GM21423 (cell line): ENCODE measurements at regions not wholly inside any gene's neighbourhood (a gene's known extent, or its start where the extent isn't known, plus 50 kb on each side); places are given as distances from the start of the nearest gene placed in this dataset.

Experiments used
- ATAC-seq: cut with Tn5 transposase; IDR thresholded peaks from one replicate; pipeline ENCODE4 v1.9.1; 2021; ENCODE audit warnings: mild to moderate bottlenecking, moderate library complexity; ENCODE audit not compliant: unreplicated experiment

- no peak for ATAC-seq
Measured at GRCh38 chr9:106581973-106582372, 281.0 kb upstream of the ZNF462 start.

GRCh38 chr9:106583751-106584150 lies 279.2 kb upstream of the ZNF462 start:
- no peak for ATAC-seq

DNA sequence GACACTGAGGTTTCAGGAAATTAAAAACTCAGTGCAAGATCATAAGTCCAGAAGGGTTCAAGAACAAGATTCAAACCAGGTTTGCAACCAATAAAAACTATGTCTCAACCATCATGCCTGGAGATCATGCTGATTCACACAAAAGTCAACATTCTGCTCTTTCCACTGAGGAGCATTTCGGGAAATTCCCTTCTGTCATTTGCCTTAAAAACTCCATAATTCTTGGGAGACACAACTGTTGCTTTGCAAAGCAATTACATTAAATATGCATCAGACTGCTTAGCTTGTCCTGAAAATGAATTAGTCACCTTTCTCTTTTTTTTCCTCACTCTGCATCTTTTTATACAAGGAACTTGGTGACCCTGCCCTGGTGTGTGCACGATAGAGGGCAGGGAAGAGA lies 275.9 kb upstream of the ZNF462 start:
- no peak for ATAC-seq

DNA sequence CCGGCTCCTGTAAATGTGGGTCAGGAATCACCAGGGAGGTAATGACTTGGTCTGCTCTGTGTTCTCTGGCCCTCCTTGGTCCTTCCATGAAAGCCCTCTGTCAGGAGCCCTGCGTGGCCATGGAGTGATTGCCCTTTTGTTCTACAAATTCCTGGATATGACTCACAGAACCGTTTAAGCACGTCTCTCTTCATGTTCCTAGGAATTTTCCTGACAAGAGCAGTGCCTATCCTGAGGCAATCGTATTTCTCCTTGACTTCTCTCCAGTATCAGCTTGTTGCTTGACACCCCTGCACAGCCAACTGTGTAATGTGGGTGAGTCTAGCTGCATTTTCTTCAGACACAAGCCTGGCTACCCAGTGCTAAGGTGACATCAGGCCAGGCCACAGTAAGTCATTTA lies 274.3 kb upstream of the ZNF462 start:
- no peak for ATAC-seq

DNA sequence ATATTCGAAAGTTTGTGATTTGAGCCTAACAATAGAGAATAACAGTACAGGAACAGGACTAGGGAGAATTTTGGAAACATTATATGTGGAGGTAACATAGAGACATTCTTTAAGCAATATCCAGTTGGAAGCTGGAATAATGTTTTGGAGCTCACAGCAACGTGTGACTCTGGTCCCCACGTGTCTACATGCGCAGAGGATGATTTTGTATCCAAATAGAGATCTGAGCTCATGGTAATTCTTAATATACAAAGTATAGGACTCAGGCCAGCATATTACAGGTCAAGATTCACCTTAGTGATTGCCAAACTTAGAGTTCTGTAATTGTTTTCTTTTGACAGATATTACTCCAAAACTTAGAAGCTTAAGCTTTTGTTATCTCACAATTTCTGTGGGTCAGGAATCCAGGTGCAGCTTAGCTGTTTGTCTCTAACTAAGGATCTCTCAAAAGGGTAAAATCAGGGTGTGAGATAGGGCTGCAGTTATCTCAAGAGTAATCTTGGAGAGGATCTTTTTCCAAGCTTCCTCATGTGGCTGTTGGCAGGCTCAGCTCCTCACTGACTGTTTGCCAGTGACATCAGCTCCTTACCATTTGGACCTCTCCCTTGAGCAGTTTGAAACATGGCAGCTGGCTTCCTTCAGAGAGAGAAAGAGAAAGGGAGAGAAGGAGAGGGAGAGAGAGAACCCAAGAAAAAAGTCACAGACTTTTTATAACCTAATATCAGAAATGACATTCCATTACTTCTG lies 272.0 kb upstream of the ZNF462 start:
- no peak for ATAC-seq

DNA sequence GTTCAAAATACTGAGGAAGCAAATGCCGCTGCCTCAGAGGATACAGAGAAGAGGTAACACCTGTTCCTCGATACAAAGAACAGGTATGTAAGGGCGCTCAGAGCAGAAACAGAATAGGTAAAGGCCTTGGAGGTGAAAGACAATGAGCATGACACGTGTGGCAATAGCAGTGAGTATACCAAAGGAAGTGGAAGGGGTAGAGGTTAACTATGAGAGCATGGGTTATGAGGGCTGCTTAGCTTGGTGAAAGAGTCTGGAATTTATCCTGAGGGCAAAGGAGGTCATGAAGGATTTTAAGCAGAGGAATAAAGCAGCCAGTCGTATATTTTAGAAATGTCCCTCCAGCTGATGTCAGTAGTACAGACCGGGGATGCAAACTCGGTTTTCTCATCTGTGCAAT lies 269.8 kb upstream of the ZNF462 start:
- ATAC-seq, result no peak

DNA sequence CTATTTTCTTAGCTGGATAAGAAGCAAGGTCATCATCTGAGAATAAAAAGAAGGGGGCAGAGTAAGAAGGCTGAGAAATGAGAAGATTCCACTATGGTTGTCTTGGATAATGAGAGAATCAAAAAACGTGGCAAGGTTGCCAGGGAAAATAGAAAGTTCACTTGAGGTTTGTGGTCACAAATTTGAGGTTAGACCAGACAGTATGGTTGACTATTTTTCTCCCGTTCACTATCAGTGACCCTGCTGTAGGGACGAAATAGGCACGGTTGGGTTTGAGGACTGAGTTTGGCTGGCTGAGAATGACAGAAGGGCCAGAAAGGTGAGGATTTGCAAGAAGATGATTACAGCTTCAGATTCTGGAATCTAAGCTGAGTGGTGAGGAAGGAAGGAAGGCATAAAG lies 266.0 kb upstream of the ZNF462 start:
- ATAC-seq, result no peak

DNA sequence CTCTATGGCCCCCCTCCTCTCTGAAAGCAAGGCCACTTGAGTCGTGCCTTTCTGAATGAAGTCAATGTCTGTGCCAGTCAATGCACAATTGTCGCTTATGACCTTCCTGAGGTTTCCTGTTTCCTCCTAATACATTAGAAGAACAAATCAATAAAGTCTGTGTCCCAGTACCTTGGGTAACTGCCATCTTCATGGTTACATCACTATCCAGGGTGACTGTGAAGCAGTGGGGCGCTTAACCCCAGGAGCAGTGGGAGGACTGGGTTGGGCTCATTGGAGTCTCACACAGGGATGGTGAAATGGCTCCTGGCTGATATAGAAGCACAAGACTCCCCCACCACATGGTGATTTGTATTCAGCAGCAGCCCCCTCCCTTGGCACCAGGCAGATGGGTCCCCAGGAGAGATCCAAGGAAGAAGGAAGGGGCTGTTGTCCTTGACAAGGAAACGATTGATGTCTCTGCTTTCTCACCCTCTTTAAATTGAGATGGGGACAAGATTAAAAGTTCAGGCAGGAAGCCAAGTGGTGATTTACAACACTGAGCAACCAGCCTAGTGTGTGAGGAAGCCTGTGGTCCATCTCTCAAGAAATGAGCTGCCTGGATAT lies 261.9 kb upstream of the ZNF462 start:
- no peak for ATAC-seq

GRCh38 chr9:106602344-106602743 lies 260.6 kb upstream of the ZNF462 start:
- no peak for ATAC-seq

GRCh38 chr9:106613250-106613737 lies 249.7 kb upstream of the ZNF462 start:
- ATAC-seq, result no peak

DNA sequence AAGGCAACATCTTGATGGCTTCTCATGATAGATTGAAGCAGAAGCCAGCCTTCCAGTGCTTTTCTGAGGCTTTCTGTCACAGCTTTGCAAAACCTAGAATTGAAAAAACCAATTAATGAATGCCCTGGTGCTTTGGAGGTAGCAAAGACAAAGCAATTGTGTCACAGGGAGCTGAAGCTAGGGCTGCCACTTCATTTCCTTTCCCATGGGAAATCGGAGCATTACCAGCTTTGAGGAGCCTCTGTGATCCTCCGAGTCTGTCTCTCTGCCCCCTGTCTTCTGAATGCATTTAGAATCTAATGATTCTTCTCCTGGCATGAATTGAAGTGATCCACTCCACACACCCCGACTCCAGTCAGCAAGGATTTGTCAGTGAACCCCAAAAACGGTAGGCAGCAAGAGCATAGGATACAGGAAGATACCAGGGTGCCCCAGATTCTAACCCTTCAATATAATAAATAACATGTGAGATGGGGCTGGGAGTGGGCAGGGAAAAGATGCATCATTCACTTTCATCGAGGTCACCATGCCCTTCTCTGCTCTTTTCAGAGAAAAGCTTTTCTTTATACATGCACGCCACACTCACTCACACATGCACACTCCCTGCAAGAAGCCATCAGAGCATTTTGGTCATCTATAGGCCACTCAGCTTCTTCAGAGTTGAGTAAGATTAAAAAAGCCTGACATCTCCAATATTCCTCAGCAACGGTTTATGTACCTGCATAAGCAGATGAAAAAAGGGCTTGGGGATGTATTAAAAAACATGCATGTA lies 247.7 kb upstream of the ZNF462 start:
- no peak for ATAC-seq

- ATAC-seq, result no peak
Measured at GRCh38 chr9:106616026-106616425, 246.9 kb upstream of the ZNF462 start.

DNA sequence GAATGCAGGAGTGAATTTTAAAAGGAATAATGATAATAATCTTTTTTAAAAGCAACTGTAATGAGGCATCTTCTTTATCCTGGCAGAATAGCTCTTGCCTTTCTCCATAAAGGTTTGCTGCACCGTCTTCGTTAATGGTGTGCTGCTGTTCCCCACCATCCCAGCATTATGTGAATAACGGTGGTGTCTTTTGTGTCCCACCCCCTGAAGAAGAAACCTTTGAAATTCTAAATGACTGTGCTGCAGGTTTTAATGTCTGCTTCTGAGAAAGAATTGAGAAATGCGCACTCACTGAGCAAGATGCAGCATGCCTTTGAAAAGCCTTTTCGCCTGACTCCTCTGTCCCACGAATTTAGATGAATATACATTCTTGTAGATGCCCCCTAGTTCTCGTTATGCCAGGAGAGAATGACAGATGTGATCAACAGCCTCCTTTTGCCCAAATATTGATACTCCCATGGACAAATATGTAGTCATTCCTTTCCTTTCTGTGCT lies 246.1 kb upstream of the ZNF462 start:
- ATAC-seq, result no peak

DNA sequence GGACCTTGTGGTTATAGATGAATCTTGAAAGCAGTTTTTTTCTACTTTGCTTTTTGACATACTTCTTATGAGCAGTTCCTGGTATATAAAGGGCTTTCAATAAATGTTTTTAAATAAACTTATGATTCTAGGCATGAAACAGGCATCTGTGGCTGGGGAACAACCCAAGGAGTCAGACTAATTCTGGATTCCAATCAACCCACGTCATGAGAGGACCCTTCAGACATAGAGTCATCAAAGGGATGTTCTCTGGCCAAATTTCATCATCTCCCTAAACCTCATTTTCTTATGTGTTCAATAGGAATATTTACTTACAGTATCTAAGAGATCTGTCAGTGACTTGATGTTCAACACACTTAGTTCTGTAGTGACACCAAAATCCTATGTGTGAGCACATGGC lies 243.8 kb upstream of the ZNF462 start:
- no peak for ATAC-seq

DNA sequence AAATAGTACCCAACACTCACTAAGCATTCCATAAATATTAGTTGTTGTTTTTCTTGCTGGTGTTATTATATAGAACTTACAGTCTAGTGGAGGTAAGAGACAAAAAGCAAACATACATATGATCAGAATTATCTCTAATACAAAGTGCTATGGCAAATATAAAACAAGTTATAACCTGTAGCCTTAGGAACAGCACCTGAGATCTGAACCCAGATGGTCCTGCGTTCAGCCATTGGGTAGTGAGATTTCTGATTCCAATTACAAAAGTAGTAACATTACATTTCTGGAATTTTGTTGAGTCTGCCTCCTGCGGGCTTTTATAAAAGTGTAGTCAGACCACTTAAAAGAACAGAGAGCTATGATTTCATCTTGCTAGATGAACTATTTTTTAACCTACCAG lies 242.9 kb upstream of the ZNF462 start:
- ATAC-seq, result no peak

GRCh38 chr9:106620866-106621265 lies 242.1 kb upstream of the ZNF462 start:
- ATAC-seq, result no peak

GRCh38 chr9:106621313-106622163 lies 241.4 kb upstream of the ZNF462 start:
- no peak for ATAC-seq

DNA sequence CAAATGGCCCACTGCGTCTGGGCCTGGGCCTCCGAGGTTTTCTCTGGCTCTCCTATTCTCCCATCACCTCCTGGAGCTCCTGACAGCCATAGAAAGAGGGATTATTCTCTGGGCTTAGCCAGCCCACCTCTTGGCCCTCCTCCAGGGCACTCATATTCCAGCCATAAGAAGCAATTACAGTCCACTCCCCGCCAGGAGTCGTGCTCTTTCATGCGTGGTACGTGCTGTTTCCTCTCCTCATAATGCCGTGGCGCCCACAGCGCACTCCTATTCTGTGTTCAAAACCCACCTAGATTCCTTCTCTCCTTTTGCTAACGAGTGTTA lies 240.8 kb upstream of the ZNF462 start:
- no peak for ATAC-seq

DNA sequence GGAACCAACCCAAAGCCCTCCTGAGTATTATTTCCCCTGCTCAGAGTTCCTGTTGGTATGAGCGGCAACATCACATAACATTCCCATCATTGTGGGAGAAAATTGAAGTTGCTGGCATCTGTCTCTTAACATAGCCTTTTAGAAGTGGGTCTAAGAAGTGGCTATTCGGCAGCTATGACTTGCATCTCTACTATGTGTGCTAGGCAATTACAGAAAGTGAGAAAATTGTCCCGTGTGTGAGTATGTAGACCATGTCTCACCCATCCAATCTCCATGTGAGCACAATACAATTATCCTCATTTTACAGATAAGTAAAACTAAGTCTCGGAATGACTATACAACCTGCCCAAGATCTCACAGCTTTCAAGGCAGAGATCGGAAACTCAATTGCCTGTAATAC lies 239.4 kb upstream of the ZNF462 start:
- no peak for ATAC-seq

GRCh38 chr9:106625259-106625789 lies 237.6 kb upstream of the ZNF462 start:
- ATAC-seq, result no peak

DNA sequence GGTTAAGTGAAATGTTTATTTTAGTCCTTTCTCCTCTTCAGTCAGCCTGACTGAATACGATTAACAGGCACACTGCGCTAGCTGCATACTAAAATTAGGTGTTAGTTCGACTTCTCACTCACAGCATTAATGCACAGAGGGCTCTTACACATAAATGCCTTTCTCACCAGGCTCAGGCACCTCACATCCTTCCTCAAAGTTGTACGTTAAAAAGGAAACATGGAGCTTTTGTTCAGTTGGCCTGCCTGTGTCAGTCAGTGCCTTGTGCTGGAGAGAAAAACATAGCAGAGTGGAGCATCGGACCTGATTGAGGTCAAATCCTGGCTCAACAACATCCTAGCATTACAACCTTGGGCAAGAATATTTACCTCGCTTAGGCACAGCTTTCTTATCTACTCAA lies 236.0 kb upstream of the ZNF462 start:
- no peak for ATAC-seq
